ENCODE measurements at regions not wholly inside any gene's neighbourhood (a gene's known extent, or its start where the extent isn't known, plus 50 kb on each side); places are given as distances from the start of the nearest gene placed in this dataset.
"Not testable (repeated sequence)": the region's sequence is repeated elsewhere in the genome, so short reads cannot be mapped to it uniquely, and the experiment has no call there.

- H3K9me3 ChIP-seq (ENCODE audit: control insufficient read depth, insufficient read depth, low read depth, low read length), result no peaks in the 10 kb centered on the region
- no peaks in the 10 kb centered on the region for H4K20me1 ChIP-seq (ENCODE audit: control insufficient read depth, extremely low read depth, insufficient read depth, low read length)
- H3K36me3 ChIP-seq (ENCODE audit: control insufficient read depth, insufficient read depth, low read length), result no peaks in the 10 kb centered on the region
- H3K27me3 ChIP-seq (ENCODE audit: control insufficient read depth, insufficient read depth, low read length), result no peaks in the 10 kb centered on the region
- no peaks in the 10 kb centered on the region for H3K4me1 ChIP-seq (ENCODE audit: control insufficient read depth, extremely low read depth, insufficient read depth, low read length)
- no peak for TF ChIP-seq CTCF (conservative IDR thresholded peaks at IDR 0.05 in 1 of 2, IDR thresholded peaks at IDR 0.05 in 1 of 2; ENCODE audit: low read depth in 1 of 2, low read length in 2 of 2)
- TF ChIP-seq EZH2 (IDR thresholded peaks at IDR 0.05; ENCODE audit: low read length, missing control alignments), result no peak
- no peak overlapping the region for H2AFZ ChIP-seq (ENCODE audit: low read length)
- H3K79me2 ChIP-seq (ENCODE audit: control insufficient read depth, insufficient read depth, low read length), result no peaks in the 10 kb centered on the region
- H3K4me2 ChIP-seq (ENCODE audit: extremely low read depth, insufficient read depth, low read length), result no peak overlapping the region
- H3K9ac ChIP-seq (ENCODE audit: insufficient read depth, low read length), result no peak overlapping the region
- no peak overlapping the region for H3K27ac ChIP-seq (ENCODE audit: insufficient read depth, low read length)
- H3K4me3 ChIP-seq (replicated peaks in 1 of 4; ENCODE audit: control extremely low read depth in 1 of 4, insufficient read depth in 1 of 4, low read depth in 3 of 4, low read length in 4 of 4), result no peak overlapping the region
- no peak for DNase-seq (ENCODE audit: low read depth in 2 of 2)
These were observed 1155.1 kb upstream of the SORCS1 start for GRCh38 chr10:108319434-108320222.

- not testable (repeated sequence) for H3K4me1 ChIP-seq (ENCODE audit: control insufficient read depth, extremely low read depth, insufficient read depth, low read length); H3K79me2 ChIP-seq (ENCODE audit: control insufficient read depth, insufficient read depth, low read length); H4K20me1 ChIP-seq (ENCODE audit: control insufficient read depth, extremely low read depth, insufficient read depth, low read length); DNase-seq (ENCODE audit: low read depth in 2 of 2); H3K4me2 ChIP-seq (ENCODE audit: extremely low read depth, insufficient read depth, low read length); H3K4me3 ChIP-seq (replicated peaks in 1 of 4; ENCODE audit: control extremely low read depth in 1 of 4, insufficient read depth in 1 of 4, low read depth in 3 of 4, low read length in 4 of 4); H3K9ac ChIP-seq (ENCODE audit: insufficient read depth, low read length); H3K9me3 ChIP-seq (ENCODE audit: control insufficient read depth, insufficient read depth, low read depth, low read length); H3K27ac ChIP-seq (ENCODE audit: insufficient read depth, low read length); H3K36me3 ChIP-seq (ENCODE audit: control insufficient read depth, insufficient read depth, low read length); H2AFZ ChIP-seq (ENCODE audit: low read length); H3K27me3 ChIP-seq (ENCODE audit: control insufficient read depth, insufficient read depth, low read length)
These were observed 1151.1 kb upstream of the SORCS1 start for GRCh38 chr10:108315636-108316035.

- H3K4me3 ChIP-seq (replicated peaks in 1 of 4; ENCODE audit: control extremely low read depth in 1 of 4, insufficient read depth in 1 of 4, low read depth in 3 of 4, low read length in 4 of 4), result no peak overlapping the region
- H3K9ac ChIP-seq (ENCODE audit: insufficient read depth, low read length), result no peak overlapping the region
- no peak overlapping the region for H3K4me2 ChIP-seq (ENCODE audit: extremely low read depth, insufficient read depth, low read length)
- no peaks in the 10 kb centered on the region for H3K36me3 ChIP-seq (ENCODE audit: control insufficient read depth, insufficient read depth, low read length)
- no peaks in the 10 kb centered on the region for H4K20me1 ChIP-seq (ENCODE audit: control insufficient read depth, extremely low read depth, insufficient read depth, low read length)
- no peaks in the 10 kb centered on the region for H3K9me3 ChIP-seq (ENCODE audit: control insufficient read depth, insufficient read depth, low read depth, low read length)
- no peak overlapping the region for H2AFZ ChIP-seq (ENCODE audit: low read length)
- no peaks in the 10 kb centered on the region for H3K79me2 ChIP-seq (ENCODE audit: control insufficient read depth, insufficient read depth, low read length)
- H3K4me1 ChIP-seq (ENCODE audit: control insufficient read depth, extremely low read depth, insufficient read depth, low read length), result no peaks in the 10 kb centered on the region
- H3K27ac ChIP-seq (ENCODE audit: insufficient read depth, low read length), result no peak overlapping the region
- DNase-seq (ENCODE audit: low read depth in 2 of 2), result no peak
- H3K27me3 ChIP-seq (ENCODE audit: control insufficient read depth, insufficient read depth, low read length), result no peaks in the 10 kb centered on the region
- TF ChIP-seq EZH2 (IDR thresholded peaks at IDR 0.05; ENCODE audit: low read length, missing control alignments) (no peak), CTCF (conservative IDR thresholded peaks at IDR 0.05 in 1 of 2, IDR thresholded peaks at IDR 0.05 in 1 of 2; ENCODE audit: low read depth in 1 of 2, low read length in 2 of 2) (no peak)
These were observed 1143.4 kb upstream of the SORCS1 start for GRCh38 chr10:108307925-108308312.

Data from fibroblast of lung (primary cell).